HG02885 (cell line): ENCODE measurements at regions not wholly inside any gene's neighbourhood (a gene's known extent, or its start where the extent isn't known, plus 50 kb on each side); places are given as distances from the start of the nearest gene placed in this dataset.

ENCODE experiments used
- ATAC-seq: cut with Tn5 transposase; IDR thresholded peaks from one replicate; pipeline ENCODE4 v1.9.1; 2021; ENCODE audit warnings: mild to moderate bottlenecking; ENCODE audit not compliant: unreplicated experiment, poor library complexity

GRCh38 chr10:90372451-90372850 lies 485.4 kb downstream of the HTR7 start:
- ATAC-seq, result no peak

DNA sequence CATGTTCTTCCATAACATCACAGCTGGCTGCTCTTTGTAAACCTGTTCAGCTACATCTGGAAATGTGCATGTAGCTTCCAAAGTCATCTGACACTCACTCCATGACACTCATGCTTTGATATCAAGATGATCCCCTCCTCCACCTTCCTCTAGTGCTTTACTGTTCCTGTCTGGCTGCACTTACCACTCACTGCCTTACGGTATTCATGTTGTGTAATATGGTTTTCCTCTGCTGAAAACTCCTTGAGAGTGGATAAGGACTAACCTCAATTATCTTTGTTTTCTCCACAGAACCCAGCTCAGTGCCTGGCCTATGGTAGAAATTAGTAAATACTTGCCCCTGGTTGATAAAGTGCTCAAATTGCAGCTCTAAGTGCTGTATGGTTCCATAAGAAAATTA lies 483.9 kb downstream of the HTR7 start:
- no peak for ATAC-seq

DNA sequence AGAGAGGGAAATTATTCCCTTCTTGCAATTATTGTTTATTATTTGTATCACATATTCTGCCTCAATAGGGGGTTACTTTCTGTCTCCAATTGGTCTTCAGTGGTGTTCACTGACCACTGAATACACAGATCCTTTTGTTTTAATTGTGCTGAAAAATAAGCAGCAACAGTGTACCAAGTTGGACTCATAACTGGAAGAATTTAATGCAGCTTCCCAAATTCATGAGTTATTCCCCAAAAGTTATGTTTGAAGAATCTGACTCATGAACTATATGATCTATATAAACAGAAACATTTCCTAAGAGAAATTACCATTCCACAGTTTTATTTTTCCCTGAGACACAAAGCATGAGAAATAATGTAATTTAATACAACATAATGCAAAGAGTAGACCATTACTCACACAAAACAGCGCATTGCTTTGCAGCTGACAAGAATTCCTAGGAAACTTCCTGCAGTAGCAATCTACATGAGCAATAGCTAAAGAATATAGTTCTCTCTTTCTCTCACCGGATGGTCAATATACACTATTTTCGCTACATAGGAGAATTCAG lies 479.2 kb downstream of the HTR7 start:
- no peak for ATAC-seq

- ATAC-seq, result no peak
These were observed 476.4 kb downstream of the HTR7 start for GRCh38 chr10:90381468-90381867.

DNA sequence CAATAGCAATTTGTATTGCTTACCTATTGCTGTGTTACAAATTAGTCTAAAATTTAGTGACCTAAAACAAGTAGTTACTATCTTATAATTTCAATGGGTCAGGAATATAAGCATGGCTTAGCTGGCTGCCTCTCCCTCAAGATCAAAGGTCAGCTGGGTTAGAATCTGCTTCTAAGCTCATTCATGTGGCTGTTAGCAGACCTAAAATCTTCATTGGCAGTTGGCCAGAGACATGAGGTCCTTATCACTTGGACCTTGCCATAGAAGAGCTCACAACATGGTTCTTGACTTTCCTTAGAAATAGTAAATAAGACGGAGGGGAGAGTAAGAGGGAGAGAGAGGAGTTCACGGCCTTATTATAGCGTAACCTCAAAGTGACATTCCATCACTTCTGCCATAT lies 468.0 kb downstream of the HTR7 start:
- ATAC-seq, result no peak

GRCh38 chr10:90394311-90394710 lies 463.5 kb downstream of the HTR7 start:
- ATAC-seq, result no peak

- ATAC-seq, result no peak
These were observed 461.1 kb downstream of the HTR7 start for GRCh38 chr10:90396721-90397120.

GRCh38 chr10:90398566-90398965 lies 459.3 kb downstream of the HTR7 start:
- no peak for ATAC-seq

DNA sequence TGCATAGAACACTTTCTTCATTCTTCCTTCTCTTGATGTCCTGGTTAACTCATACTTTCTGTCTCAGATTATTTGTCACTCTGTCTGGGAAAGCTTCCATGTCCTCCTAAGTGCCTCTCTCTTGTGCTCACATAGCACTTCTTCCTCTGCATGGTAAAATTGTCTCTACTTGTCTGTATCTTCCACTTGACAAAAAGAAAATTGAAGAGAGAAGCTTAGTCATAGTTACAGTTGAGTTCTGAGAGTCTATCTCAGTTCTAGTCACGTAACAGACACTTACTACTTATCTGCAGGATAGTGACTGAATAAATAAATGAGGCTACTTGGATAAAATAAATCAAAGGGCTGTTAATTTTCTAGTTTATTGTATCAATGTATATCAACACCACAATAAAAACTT lies 458.1 kb downstream of the HTR7 start:
- ATAC-seq, result no peak

DNA sequence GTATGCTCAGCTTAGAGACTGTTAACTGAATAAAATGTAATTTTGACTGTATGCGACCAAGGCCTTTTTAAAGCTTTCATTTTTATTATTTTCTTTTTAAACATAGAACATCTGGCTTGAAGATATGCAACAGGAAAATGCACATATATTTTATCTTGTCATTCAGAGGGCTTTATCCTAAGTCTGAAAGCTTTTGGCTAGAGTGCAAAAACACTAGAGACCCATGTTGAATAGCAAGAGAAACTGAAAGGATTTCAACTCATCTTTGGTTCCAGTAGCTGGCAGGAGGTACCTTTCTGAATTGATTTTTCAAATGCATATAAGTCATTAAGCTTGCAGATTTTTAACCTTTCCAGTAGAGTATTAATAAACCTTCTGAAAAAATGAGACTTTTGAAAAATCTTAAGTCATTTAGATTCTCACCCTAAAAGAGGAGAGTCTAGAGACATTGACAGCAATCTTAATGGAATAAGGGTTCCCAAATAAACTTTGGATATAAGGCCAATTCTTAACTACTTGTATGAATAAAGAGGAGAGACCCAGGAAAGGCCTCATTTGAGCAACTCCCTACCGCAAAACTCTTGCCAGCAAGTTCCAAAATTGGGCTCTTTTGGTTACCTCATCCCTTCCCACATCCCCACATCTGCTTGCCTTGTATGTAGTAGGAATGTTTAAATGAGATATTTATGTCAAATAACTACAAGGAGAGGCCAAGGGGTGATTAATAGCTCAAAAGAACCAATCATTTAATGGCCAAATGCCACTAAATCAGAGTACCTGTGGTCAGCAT lies 454.4 kb downstream of the HTR7 start:
- ATAC-seq, result no peak

GRCh38 chr10:90407131-90407530 lies 450.7 kb downstream of the HTR7 start:
- ATAC-seq, result no peak

- no peak for ATAC-seq
These were observed 450.0 kb downstream of the HTR7 start for GRCh38 chr10:90407851-90408250.

- no peak for ATAC-seq
These were observed 445.3 kb downstream of the HTR7 start for GRCh38 chr10:90412582-90412981.

DNA sequence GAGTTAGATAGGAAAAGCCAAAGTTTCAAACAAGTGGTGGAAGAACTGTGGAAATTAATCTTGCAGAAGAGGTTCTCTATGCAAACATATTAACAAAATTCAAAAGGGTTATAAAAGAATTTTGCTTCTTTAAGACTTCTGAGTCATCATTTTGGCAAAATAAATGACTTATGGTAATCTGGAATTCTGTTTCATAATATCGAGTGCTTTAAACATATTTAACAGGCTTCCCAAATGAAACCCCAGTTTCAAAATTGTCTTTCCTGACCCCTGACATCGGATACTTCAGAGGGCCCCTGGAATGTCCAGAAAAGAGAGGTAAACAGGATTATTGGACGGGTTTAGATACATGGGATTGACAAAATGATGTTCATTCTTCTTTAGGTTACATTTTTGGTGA lies 444.6 kb downstream of the HTR7 start:
- no peak for ATAC-seq

DNA sequence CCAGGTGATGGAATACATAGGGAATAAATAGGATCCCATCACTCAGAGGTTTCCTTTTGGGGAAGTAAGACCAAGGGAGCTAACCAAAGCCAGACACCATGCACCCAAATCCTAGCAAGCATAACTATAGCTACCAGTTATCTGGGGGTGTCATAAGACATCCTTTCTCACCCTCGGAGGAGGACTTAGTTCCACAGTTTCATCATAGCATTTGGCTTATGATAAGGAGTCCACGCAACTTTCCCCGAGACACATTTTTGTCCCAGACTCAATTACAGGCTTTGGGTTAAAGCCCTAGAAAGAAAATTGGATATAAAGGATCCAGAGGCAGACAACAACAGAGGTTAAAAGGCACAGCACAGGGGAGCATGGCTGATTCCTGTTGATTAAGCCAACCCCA lies 442.9 kb downstream of the HTR7 start:
- no peak for ATAC-seq

DNA sequence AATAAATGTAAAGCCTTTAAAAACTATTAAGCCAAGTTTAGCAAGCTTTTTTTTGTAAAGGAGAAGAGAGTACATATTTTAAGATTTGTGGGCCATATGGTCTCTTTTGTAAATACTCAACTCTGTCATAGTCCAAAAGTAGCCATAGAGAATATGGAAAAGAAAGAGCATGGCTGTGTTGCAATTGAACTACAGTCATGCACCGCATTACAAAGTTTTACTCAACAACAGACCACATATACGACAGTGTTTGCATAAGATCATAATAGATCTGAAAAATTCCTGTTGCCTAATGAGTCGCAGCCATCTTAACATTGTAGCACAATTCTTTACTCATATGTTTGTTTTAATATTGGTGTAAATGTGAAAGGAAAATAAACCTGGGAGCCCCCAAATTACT lies 440.8 kb downstream of the HTR7 start:
- ATAC-seq, result no peak

GRCh38 chr10:90417476-90418210 lies 440.2 kb downstream of the HTR7 start:
- no peak for ATAC-seq

GRCh38 chr10:90418869-90419652 lies 438.8 kb downstream of the HTR7 start:
- no peak for ATAC-seq

DNA sequence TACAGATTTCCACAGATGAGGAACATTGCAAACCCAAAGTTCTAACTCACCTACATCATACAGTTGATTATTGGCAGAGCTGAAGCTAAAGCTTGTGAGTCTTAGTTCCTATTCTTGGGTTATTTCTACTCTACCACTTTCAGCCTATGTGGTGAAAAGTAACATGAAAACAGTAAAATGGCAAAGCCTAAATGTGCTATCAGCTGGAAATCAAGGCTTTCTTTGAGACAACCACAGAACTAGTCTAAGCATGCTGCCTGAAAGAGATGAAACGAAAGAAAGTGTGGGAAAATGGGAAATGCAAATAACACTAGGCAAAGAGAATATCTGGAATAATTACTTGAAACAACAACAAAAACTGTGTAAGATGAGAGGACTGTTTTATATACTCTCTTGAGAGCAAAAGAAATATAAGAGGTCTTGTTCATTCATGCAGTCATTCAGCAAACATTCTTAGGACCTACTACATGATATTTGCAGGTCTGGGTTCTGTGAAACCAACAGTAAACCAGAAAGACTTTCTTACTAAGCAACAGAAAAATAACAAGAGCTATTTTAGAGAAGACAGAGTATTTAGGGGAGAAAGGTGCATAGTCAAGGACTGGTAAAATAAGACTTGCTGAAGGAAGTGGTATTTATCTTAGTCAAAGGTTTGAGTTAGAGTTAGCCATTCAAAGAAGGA lies 437.1 kb downstream of the HTR7 start:
- ATAC-seq, result peak; percentile 81

DNA sequence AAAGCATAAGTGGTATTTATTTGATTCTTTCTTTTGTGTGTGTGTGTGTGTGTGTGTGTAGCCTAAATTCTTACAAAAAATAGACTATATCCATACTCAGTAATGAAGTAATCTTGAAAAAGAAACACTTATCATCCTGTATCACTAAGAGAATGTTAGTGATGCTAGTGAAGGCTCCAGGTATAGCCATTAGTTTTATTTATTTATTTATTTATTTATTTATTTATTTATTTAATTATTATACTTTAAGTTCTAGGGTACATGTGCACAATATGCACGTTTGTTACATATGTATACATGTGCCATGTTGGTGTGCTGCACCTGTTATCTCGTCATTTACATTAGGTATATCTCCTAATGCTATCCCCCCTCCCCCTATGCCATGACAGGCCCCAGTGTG lies 436.0 kb downstream of the HTR7 start:
- ATAC-seq, result no peak
